Effector memory CD4-positive, alpha-beta T cell (primary cell): ENCODE measurements at regions not wholly inside any gene's neighbourhood (a gene's known extent, or its start where the extent isn't known, plus 50 kb on each side); places are given as distances from the start of the nearest gene placed in this dataset.

Experiments used
- DNase-seq, 3 donors: peaks; one replicate each; pipeline ENCODE4 v3.0.0-alpha.2; 2020
- H3K27ac ChIP-seq: 2 replicates; pipeline ENCODE4 v1.7.0; 2013; ENCODE audit warnings: mild to moderate bottlenecking, low read length, moderate library complexity; ENCODE audit not compliant: insufficient read depth, poor library complexity, severe bottlenecking
- H3K27me3 ChIP-seq: replicated peaks from 2 replicates; pipeline ENCODE4 v1.7.0; 2013; ENCODE audit warnings: mild to moderate bottlenecking, low read length; ENCODE audit not compliant: insufficient read depth, control insufficient read depth, poor library complexity, severe bottlenecking
- H3K36me3 ChIP-seq: 2 replicates; pipeline ENCODE4 v1.7.0; 2013; ENCODE audit warnings: mild to moderate bottlenecking, low read length, moderate library complexity; ENCODE audit not compliant: control insufficient read depth, insufficient read depth
- H3K4me1 ChIP-seq: 2 replicates; pipeline ENCODE4 v1.7.0; 2013; ENCODE audit warnings: low read length, mild to moderate bottlenecking; ENCODE audit not compliant: control insufficient read depth, insufficient read depth, poor library complexity, severe bottlenecking
- H3K4me3 ChIP-seq: 2 replicates; pipeline ENCODE4 v1.7.0; 2013; ENCODE audit warnings: low read length, low read depth, mild to moderate bottlenecking; ENCODE audit not compliant: insufficient read depth, poor library complexity, severe bottlenecking
- H3K9me3 ChIP-seq: 2 replicates; pipeline ENCODE4 v1.7.0; 2013; ENCODE audit warnings: mild to moderate bottlenecking, low read length, moderate library complexity; ENCODE audit not compliant: control insufficient read depth

DNA sequence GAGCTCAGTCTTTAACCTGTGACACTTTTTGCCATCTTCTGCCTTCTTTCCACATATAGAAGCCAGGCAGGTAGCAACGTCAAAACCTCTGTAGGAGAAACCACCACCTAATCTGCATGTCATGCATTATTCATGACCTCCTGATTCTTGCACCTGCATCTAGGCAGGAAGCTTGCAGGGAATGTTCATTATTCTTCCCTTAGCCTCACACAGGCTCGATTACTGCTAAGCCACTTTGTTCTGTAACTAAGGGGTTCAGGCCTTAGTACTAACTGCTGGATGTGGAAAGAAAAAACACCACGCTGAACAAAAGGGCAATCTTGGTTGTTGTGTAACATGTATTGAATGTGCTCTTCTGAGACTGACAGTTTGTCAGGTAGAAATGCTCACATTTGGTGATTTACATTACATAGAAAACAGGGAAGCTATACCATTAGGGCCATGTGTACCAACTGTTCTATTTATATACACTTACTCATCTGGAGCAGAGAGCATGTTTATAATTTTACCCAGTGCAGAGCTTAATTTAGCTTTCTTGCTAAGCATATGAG lies 366.9 kb downstream of the KLF12 start:
- Histone ChIP-seq H3K27ac (peak overlapping the region; percentile 73), H3K27me3 (no peaks in the 10 kb centered on the region), H3K9me3 (no peaks in the 10 kb centered on the region), H3K36me3 (peaks cover 8% of the 10 kb centered on the region), H3K4me3 (no peak overlapping the region), H3K4me1 (peaks cover 36% of the 10 kb centered on the region)
- no peak for DNase-seq

DNA sequence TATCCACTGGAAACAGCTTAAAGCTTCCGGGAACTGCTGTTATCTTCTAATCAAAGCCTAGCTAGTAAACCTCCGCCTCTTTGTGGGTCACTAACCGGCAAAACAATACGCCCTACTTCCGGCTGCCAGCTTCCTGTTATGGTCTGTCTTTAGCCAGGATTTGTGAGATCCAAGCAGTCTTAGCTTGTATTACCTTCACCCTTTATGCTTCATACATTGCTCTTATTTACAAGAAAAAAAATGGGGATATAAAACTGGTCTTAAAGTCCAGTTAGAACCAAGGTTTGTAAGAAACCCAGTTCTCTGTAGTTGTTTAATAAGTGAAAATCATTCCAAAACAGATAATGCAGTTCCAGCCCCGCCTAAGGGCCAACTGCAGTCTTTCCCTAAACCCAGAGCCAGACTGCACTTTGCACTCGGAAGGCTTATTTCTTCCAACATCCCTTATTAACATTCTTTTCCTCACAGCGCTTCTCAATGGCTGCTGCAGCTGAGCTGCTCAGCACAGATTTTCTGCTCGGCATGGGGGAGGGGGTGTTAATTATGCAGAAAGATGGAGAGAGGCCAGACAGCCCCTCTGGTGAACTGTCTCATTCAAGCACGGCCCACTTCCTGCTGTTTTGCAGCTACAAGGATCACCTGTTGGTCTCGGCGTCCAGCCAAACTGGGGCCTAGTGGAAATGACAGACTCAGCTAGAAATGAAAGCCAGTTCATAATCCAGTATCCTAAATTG lies 368.4 kb downstream of the KLF12 start:
- peaks cover 36% of the 10 kb centered on the region for H3K4me1 ChIP-seq
- peak; percentile 59 to 74 (median 69) for DNase-seq
- H3K4me3 ChIP-seq, result peak overlapping the region; percentile 27
- H3K27me3 ChIP-seq, result no peaks in the 10 kb centered on the region
- peak overlapping the region; percentile 73 for H3K27ac ChIP-seq
- H3K36me3 ChIP-seq, result peaks cover 8% of the 10 kb centered on the region
- no peaks in the 10 kb centered on the region for H3K9me3 ChIP-seq

DNA sequence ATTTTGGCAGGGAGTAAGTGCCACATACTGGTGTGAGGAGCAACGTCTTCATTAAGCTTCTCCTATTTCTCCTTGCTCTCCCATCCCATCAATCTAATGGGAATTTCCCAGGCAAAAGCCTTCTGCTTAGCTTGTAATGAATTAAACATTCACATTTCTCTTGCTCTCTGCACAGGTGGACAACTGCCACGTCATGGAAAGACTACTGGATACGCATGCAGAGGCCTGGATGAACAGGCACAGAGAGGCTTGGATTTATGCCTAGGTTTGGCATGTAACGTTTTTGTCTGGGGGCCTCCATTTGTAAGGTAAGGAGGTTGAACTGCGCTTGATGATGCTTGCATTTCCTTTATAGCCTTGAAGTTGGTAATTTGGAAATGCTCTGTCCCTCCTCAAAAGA lies 374.8 kb downstream of the KLF12 start:
- Histone ChIP-seq H3K27ac (no peak overlapping the region), H3K36me3 (peaks cover 8% of the 10 kb centered on the region), H3K4me3 (no peak overlapping the region), H3K4me1 (no peaks in the 10 kb centered on the region), H3K27me3 (no peaks in the 10 kb centered on the region), H3K9me3 (no peaks in the 10 kb centered on the region)
- DNase-seq, result no peak

DNA sequence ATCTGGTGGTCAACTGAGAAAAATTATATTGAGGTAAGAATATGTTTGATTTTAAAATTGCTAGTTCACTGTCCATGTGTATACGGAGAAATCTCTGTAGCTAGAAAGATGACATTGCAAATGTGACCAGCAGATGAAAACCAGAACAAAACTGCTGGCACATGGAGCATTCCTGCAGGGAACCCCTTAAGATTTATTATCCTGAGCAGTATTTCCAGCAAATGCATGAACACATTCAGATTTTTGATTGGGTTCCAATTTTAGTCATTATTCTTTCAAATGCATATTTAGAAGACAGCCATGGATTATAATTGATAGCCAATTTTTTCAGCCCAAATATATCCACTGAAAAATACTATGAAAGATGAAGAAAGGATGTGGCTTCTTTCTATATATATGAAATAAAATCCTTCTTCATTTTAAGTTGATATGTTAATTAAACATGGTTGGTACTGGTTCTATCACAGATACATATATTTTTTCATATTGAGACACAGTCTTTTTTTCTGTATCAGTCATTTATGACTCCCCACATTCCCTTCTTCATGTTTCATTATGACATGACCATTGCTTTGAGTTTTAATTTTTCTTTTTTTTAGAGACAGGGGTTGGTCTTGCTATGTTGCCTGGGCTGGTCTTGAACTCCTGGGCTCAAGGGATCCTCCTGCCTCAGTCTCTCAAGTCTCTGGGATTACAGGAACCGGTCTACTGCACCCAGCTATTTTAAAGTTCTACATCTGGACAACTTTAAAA lies 376.5 kb downstream of the KLF12 start:
- Histone ChIP-seq H3K4me3 (no peak overlapping the region), H3K9me3 (no peaks in the 10 kb centered on the region), H3K36me3 (peaks cover 7% of the 10 kb centered on the region), H3K27me3 (no peaks in the 10 kb centered on the region), H3K27ac (no peak overlapping the region), H3K4me1 (no peaks in the 10 kb centered on the region)
- no peak for DNase-seq

DNA sequence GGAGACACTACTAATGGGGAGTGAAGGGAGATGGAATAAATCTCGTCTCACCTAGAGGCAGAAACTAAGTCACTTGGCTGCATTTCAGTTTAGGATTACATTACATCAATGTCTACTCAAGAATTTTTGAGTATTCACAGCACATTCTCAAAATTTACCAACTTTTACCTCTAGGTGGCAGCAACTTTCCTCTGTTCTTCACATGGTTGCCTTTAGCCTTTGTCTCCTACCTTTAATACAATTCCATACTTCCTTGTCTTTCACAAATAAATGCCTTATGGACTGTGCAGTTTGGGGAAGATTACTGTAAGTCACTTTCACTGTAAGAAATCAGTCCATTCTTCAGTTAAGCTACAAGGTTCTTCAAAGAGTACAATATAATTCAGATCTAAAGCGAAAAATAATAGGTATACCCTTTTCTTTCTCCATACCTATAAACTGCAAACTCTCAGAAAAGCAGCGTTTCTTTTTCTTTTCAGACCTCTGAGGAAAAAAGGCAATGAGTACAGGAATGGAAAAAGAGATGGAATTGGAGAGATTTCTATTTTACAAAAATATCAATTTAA lies 379.4 kb downstream of the KLF12 start:
- Histone ChIP-seq H3K4me3 (no peak overlapping the region), H3K9me3 (no peaks in the 10 kb centered on the region), H3K36me3 (peaks cover 7% of the 10 kb centered on the region), H3K27me3 (no peaks in the 10 kb centered on the region), H3K4me1 (no peaks in the 10 kb centered on the region), H3K27ac (no peak overlapping the region)
- DNase-seq, result no peak

DNA sequence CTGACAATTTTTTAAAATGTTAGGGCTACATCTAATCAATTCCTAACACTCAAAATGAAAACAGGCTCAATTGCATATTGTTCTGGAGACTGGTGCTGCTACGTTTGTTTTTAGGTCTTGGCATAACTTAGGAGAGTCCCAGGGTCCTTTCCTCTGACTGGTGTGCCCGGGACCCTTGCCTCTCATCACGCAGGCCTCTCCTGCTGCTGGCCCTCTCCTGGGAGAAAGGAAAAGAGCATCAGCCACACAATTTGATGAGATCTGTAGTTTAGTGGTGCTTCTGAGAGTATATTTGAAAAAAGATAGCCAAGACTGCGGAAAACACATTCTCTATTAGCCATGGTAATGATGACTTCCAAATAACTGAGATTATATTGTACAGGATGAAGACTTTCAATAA lies 380.0 kb downstream of the KLF12 start:
- no peaks in the 10 kb centered on the region for H3K9me3 ChIP-seq
- no peak overlapping the region for H3K4me3 ChIP-seq
- no peaks in the 10 kb centered on the region for H3K27me3 ChIP-seq
- no peaks in the 10 kb centered on the region for H3K4me1 ChIP-seq
- H3K36me3 ChIP-seq, result peaks cover 12% of the 10 kb centered on the region
- H3K27ac ChIP-seq, result no peak overlapping the region
- no peak for DNase-seq

DNA sequence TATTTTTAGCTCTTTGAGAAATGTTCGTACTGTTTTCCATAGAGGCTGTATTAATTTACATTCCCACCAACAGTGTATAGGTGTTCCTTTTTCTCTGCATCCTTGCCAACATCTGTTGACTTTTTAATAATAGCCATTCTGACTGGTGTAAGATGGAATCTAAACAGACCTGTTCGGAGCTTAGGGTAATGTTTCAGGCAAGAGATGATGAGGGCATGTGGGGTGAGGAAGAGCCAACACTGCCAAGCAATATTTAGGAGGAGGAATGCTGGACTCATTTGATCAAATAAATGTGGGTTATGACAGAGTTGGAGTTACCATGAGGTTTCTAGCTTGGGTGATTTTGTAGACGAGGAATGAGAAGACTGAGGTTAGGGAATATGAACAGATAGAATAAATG lies 382.9 kb downstream of the KLF12 start:
- DNase-seq, result no peak
- Histone ChIP-seq H3K4me1 (no peaks in the 10 kb centered on the region), H3K4me3 (no peak overlapping the region), H3K9me3 (no peaks in the 10 kb centered on the region), H3K27ac (no peak overlapping the region), H3K27me3 (no peaks in the 10 kb centered on the region), H3K36me3 (peaks cover 21% of the 10 kb centered on the region)

DNA sequence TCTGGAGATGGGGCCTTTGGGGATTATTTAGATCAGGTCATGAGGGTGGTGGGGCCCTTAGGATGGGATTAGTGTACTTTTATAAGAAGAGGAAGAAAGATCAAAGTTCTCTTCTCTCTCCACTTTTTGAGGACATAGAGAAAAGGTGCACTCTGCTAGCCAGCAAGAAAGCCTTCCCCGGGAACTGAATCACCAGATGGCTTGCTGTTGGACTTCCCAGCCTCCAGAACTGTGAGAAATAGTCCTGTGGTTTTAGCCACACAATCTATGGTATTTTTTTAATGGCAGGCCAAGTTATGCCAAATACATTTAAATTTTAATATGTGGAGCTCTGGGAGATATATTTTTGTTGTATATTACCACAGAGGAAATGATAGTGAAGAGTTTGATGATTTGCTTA lies 385.8 kb downstream of the KLF12 start:
- no peaks in the 10 kb centered on the region for H3K4me1 ChIP-seq
- H3K36me3 ChIP-seq, result peaks cover 18% of the 10 kb centered on the region
- H3K27me3 ChIP-seq, result no peaks in the 10 kb centered on the region
- DNase-seq, result no peak
- no peaks in the 10 kb centered on the region for H3K9me3 ChIP-seq
- no peak overlapping the region for H3K27ac ChIP-seq
- H3K4me3 ChIP-seq, result no peak overlapping the region

DNA sequence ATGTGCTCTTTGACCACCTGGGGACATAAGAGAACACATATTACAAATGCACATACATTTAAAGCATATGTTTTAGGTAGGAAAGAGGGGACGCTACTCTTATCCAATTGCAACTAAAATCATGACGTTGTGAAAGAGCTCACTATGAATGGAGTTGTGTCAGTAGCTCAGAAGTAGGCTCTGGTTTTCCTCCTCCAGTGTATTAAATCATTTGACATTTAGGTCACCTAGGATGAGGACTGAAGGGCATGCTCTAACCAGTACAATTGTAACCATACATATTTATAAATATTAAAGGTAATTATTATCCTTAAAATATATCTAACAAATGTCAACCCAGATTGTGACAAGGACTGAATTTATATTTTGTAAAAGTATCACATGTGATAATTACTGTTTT lies 389.0 kb downstream of the KLF12 start:
- Histone ChIP-seq H3K9me3 (no peaks in the 10 kb centered on the region), H3K27me3 (no peaks in the 10 kb centered on the region), H3K4me3 (no peak overlapping the region), H3K4me1 (no peaks in the 10 kb centered on the region), H3K27ac (no peak overlapping the region), H3K36me3 (peaks cover 18% of the 10 kb centered on the region)
- no peak for DNase-seq

DNA sequence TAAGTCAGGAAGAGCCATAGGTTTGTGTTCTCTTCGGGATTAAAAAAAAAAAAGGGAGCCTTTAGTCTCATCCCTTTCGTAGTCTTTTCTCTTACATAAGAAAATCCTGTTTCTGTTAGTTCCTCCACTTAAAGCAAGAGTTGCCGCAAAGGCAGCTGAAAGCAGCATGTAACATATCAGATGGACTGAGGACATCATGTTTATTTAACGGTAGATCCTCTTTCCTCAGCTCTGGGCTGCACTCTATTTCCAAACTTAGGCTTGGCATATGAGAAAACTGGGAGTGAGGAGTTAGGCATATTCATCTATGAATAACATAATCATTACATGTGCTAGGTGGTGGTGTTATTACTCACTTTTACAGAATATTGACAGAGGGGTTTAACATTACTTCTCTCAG lies 391.2 kb downstream of the KLF12 start:
- Histone ChIP-seq H3K27ac (no peak overlapping the region), H3K36me3 (no peaks in the 10 kb centered on the region), H3K9me3 (no peaks in the 10 kb centered on the region), H3K4me3 (no peak overlapping the region), H3K27me3 (no peaks in the 10 kb centered on the region), H3K4me1 (no peaks in the 10 kb centered on the region)
- DNase-seq, result no peak
